HCT116 (cell line): ENCODE measurements at regions not wholly inside any gene's neighbourhood (a gene's known extent, or its start where the extent isn't known, plus 50 kb on each side); places are given as distances from the start of the nearest gene placed in this dataset.

Experiments
- ATAC-seq: fragments of 200-7000 bp; cut with Tn5 transposase; 2 replicates; pipeline ENCODE4 v1.9.1; 2020; ENCODE audit warnings: mild to moderate bottlenecking, moderate library complexity
- BruUV-seq: library from RNA; stranded (reverse); fragments of 400-500 nt; replicated peaks from 2 replicates; lab custom pipeline; 2021; lab: Mats Ljungman, UMichigan
- CTCF ChIA-PET: fragments of 300-600 bp; sonication (Branson Sonifier 250); formaldehyde crosslinking; loops from one replicate; lab custom pipeline; 2021; ENCODE audit warnings: antibody characterized with exemption; lab: Charles Lee
- POLR2A ChIA-PET: fragments of 300-600, 350-600 bp; sonication (Branson Sonifier 250); formaldehyde crosslinking; loops from one replicate; lab custom pipeline; 2021; ENCODE audit warnings: antibody characterized with exemption; lab: Charles Lee
- RAD21 ChIA-PET, 2 experiments: fragments of 300-600 bp; sonication (Branson Sonifier 250); formaldehyde crosslinking; loops; one replicate each; lab custom pipeline; 2023; ENCODE audit warnings: low total read pairs in 2 of 2; ENCODE audit not compliant: uncharacterized antibody in 2 of 2, unreplicated experiment in 2 of 2, low non-redundant PET in 1 of 2; lab: Charles Lee
- DNase-seq: peaks from one replicate; pipeline ENCODE4 v3.0.0-alpha.2; 2010; ENCODE audit warnings: low read depth, low spot score
- H2AFZ ChIP-seq: fragments of 200-600 bp; shearing (Covaris generic), sonication (generic); 2 replicates; pipeline ENCODE4 v1.6.1; 2017; ENCODE audit warnings: low read depth, mixed run types, mixed read lengths, antibody characterized with exemption, low read length; ENCODE audit not compliant: poor library complexity, severe bottlenecking
- H3K27ac ChIP-seq: 2 replicates; pipeline ENCODE4 v1.5.1; 2012; ENCODE audit warnings: low read depth, low read length
- H3K27me3 ChIP-seq: fragments of 200-600 bp; sonication (generic); 2 replicates; pipeline ENCODE4 v1.6.1; 2016; ENCODE audit warnings: mixed run types, low read length, mixed read lengths; ENCODE audit not compliant: insufficient read depth
- H3K36me3 ChIP-seq, 2 experiments: fragments of 200-500 bp in 1 of 2; fragments of 200-600 bp in 1 of 2; sonication (Bioruptor generic) in 1 of 2; sonication (generic) in 1 of 2; 2 replicates each; pipeline versions ENCODE4 v1.5.1 to v1.6.1; 2014 to 2016; ENCODE audit warnings: low read length in 2 of 2, inconsistent platforms in 1 of 2, mixed read lengths in 1 of 2, mixed run types in 1 of 2; ENCODE audit not compliant: insufficient read depth in 2 of 2, control insufficient read depth in 1 of 2
- H3K4me1 ChIP-seq, 2 experiments: fragments of 200-600 bp in 1 of 2; sonication (generic) in 1 of 2; 2 replicates each; pipeline versions ENCODE4 v1.5.1 to v1.6.1; 2012 to 2017; ENCODE audit warnings: low read length in 2 of 2, inconsistent platforms in 1 of 2, mild to moderate bottlenecking in 1 of 2, mixed read lengths in 1 of 2, mixed run types in 1 of 2, moderate library complexity in 1 of 2; ENCODE audit not compliant: insufficient read depth in 2 of 2, control insufficient read depth in 1 of 2
- H3K4me2 ChIP-seq: fragments of 200-600 bp; sonication (generic); 2 replicates; pipeline ENCODE4 v1.6.1; 2017; ENCODE audit warnings: mixed run types, low read length, mixed read lengths
- H3K4me3 ChIP-seq, 2 experiments: fragments of 200-600 bp in 1 of 2; sonication (generic) in 1 of 2; replicated peaks in 1 of 2; 2 replicates each; pipeline ENCODE4 v1.5.1; 2011 to 2016; ENCODE audit warnings: low read length in 2 of 2, control low read depth in 1 of 2, low read depth in 1 of 2, mild to moderate bottlenecking in 1 of 2, mixed read lengths in 1 of 2, mixed run types in 1 of 2
- H3K79me2 ChIP-seq: fragments of 200-600 bp; sonication (generic); 2 replicates; pipeline ENCODE4 v1.6.1; 2017; ENCODE audit warnings: mild to moderate bottlenecking, mixed run types, low read length, moderate library complexity, mixed read lengths; ENCODE audit not compliant: insufficient read depth
- H3K9ac ChIP-seq: fragments of 200-600 bp; sonication (generic); 2 replicates; pipeline ENCODE4 v1.6.1; 2016; ENCODE audit warnings: low read length, mixed read lengths
- H3K9me2 ChIP-seq: fragments of 200-600 bp; sonication (generic), shearing (Covaris generic); 2 replicates; pipeline ENCODE4 v1.6.1; 2017; ENCODE audit warnings: mixed run types, mild to moderate bottlenecking, moderate library complexity; ENCODE audit not compliant: insufficient read depth
- H3K9me3 ChIP-seq, 2 experiments: fragments of 200-500 bp in 1 of 2; fragments of 200-600 bp in 1 of 2; sonication (Bioruptor generic) in 1 of 2; sonication (generic) in 1 of 2; 2 replicates each; pipeline ENCODE4 v1.6.1; 2014 to 2017; ENCODE audit warnings: low read length in 2 of 2, mixed read lengths in 2 of 2, inconsistent platforms in 1 of 2, low read depth in 1 of 2, mild to moderate bottlenecking in 1 of 2, mixed run types in 1 of 2, moderate library complexity in 1 of 2; ENCODE audit not compliant: control insufficient read depth in 1 of 2, insufficient read depth in 1 of 2
- H4K20me1 ChIP-seq: fragments of 200-600 bp; sonication (generic), shearing (Covaris generic); 2 replicates; pipeline ENCODE4 v1.6.1; 2017; ENCODE audit warnings: mixed run types, mild to moderate bottlenecking, moderate library complexity; ENCODE audit not compliant: insufficient read depth
- ATF3 ChIP-seq: IDR thresholded peaks from 2 replicates; pipeline ENCODE4 v1.6.1; 2012
- CEBPB ChIP-seq: IDR thresholded peaks from 2 replicates; pipeline ENCODE4 v1.6.1; 2012; ENCODE audit warnings: low read depth
- CTCF ChIP-seq, 3 experiments: fragments of 200-600 bp in 1 of 3; sonication (generic) in 1 of 3; IDR thresholded peaks in 2 of 3; conservative IDR thresholded peaks in 1 of 3; 2 replicates each; pipeline ENCODE4 v1.5.1; 2012 to 2017; ENCODE audit warnings: low read depth in 2 of 3, low read length in 2 of 3, antibody characterized with exemption in 1 of 3, borderline replicate concordance in 1 of 3, control low read depth in 1 of 3, mild to moderate bottlenecking in 1 of 3, mixed read lengths in 1 of 3, mixed run types in 1 of 3, moderate library complexity in 1 of 3; ENCODE audit not compliant: insufficient read depth in 1 of 3
- EGR1 ChIP-seq: IDR thresholded peaks from 2 replicates; pipeline ENCODE4 v1.6.1; 2012; ENCODE audit warnings: low read depth
- ELF1 ChIP-seq: IDR thresholded peaks from 2 replicates; pipeline ENCODE4 v1.6.1; 2012; ENCODE audit warnings: low read depth, borderline replicate concordance
- EZH2 ChIP-seq: fragments of 200-600 bp; sonication (generic); IDR thresholded peaks from 2 replicates; pipeline ENCODE4 v1.6.1; 2017; ENCODE audit warnings: antibody characterized with exemption, mixed run types
- EZH2phosphoT487 ChIP-seq: fragments of 200-600 bp; IDR thresholded peaks from 2 replicates; pipeline ENCODE4 v1.6.1; 2018; ENCODE audit warnings: antibody characterized with exemption, borderline replicate concordance
- JUND ChIP-seq: IDR thresholded peaks from 2 replicates; pipeline ENCODE4 v1.6.1; 2012
- POLR2A ChIP-seq: IDR thresholded peaks from 2 replicates; pipeline ENCODE4 v1.7.0; 2011; ENCODE audit warnings: borderline replicate concordance; ENCODE audit not compliant: insufficient read depth, insufficient read length; ENCODE audit errors: extremely low read depth
- POLR2AphosphoS5 ChIP-seq: IDR thresholded peaks from 2 replicates; pipeline ENCODE4 v1.6.1; 2011; ENCODE audit warnings: mild to moderate bottlenecking, low read depth, low read length, moderate library complexity
- RAD21 ChIP-seq: IDR thresholded peaks from 2 replicates; pipeline ENCODE4 v1.6.1; 2012; ENCODE audit warnings: low read depth, mild to moderate bottlenecking
- SP1 ChIP-seq: IDR thresholded peaks from 2 replicates; pipeline ENCODE4 v1.6.1; 2012; ENCODE audit warnings: low read depth
- SRF ChIP-seq: IDR thresholded peaks from 2 replicates; pipeline ENCODE4 v1.6.1; 2012; ENCODE audit warnings: low read depth
- TCF7L2 ChIP-seq: IDR thresholded peaks from 2 replicates; pipeline ENCODE4 v1.7.0; 2011; ENCODE audit warnings: borderline replicate concordance, inconsistent platforms; ENCODE audit not compliant: insufficient read depth, insufficient read length; ENCODE audit errors: extremely low read depth
- YY1 ChIP-seq: IDR thresholded peaks from 2 replicates; pipeline ENCODE4 v1.6.1; 2011; ENCODE audit warnings: low read length, low read depth, moderate library complexity, mild to moderate bottlenecking; ENCODE audit not compliant: insufficient replicate concordance; ENCODE audit errors: extremely low read depth
- ZFX ChIP-seq: fragments of 450-650 bp; IDR thresholded peaks from 2 replicates; pipeline ENCODE4 v1.6.1; 2017
- ZNF274 ChIP-seq: fragments of 200-500 bp; sonication (Bioruptor generic); IDR thresholded peaks from 2 replicates; pipeline ENCODE4 v1.6.1; 2014; ENCODE audit warnings: mild to moderate bottlenecking, low read depth, low read length, inconsistent platforms
- intact Hi-C: fragments of 100-400 bp; cut with micrococcal nuclease; formaldehyde crosslinking; loops from 2 replicates; pipeline ENCODE4 v1.10.0; 2022
- TF ChIP-seq, protein P1 (sequence below): IDR thresholded peaks from 2 replicates; pipeline ENCODE4 v1.6.1; 2012

GRCh38 chr1:216804111-216804510 is 80.9 kb upstream of the ESRRG start:
- no peak overlapping the region for H3K4me2 ChIP-seq
- RAD21 ChIA-PET: no interaction called here
- H3K27ac ChIP-seq: no peak overlapping the region
- no peak overlapping the region for H3K9ac ChIP-seq
- TF ChIP-seq EZH2 (no peak), YY1 (no peak), RAD21 (no peak), CEBPB (no peak), JUND (no peak), ELF1 (no peak), ATF3 (no peak), POLR2AphosphoS5 (no peak), ZFX (no peak), POLR2A (no peak), SRF (no peak)
- TF ChIP-seq, protein P1, sequence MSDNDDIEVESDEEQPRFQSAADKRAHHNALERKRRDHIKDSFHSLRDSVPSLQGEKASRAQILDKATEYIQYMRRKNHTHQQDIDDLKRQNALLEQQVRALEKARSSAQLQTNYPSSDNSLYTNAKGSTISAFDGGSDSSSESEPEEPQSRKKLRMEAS: no peak
- TF ChIP-seq, all 23 proteins: peak for 0
- H3K27me3 ChIP-seq: peaks cover 4% of the 10 kb centered on the region; the same call in 1 of the 2 replicates
- no peaks in the 10 kb centered on the region for H3K4me1 ChIP-seq
- no peaks in the 10 kb centered on the region for H3K9me3 ChIP-seq
- H3K9me2 ChIP-seq: no peaks in the 10 kb centered on the region
- BruUV-seq: no TSS peak
- DNase-seq (no peak), ATAC-seq (no peak)
- intact Hi-C loops: no loop called here
- H2AFZ ChIP-seq: no peak overlapping the region
- CTCF ChIA-PET: no interaction called here
- no peaks in the 10 kb centered on the region for H4K20me1 ChIP-seq
- H3K36me3 ChIP-seq: no peaks in the 10 kb centered on the region
- no peaks in the 10 kb centered on the region for H3K79me2 ChIP-seq
- H3K4me3 ChIP-seq: no peak overlapping the region
- POLR2A ChIA-PET: no interaction called here

DNA sequence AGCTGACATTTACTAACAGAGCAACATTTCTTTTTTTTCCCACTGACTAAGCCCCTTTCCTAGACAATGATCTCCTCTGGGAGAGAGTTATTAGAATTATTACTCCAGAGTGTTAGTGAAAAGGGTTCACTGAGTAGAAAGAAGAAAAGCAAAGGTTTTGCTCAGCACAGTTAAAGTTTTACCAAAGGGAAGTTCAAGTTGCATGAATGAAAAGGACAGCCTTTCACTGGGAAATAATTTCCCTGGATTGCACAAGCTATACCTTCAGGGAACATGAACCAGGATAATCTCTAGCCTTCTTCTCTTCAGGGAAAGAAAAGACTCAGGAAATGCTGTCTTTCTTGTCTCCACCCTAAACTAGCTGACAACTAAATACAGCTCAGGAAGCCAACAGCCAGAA is 71.4 kb upstream of the ESRRG start:
- no peaks in the 10 kb centered on the region for H3K4me1 ChIP-seq
- ChIA-PET CTCF (no interaction called here), RAD21 (no interaction called here), POLR2A (no interaction called here)
- no peaks in the 10 kb centered on the region for H3K79me2 ChIP-seq
- no peak overlapping the region for H3K4me3 ChIP-seq
- no peaks in the 10 kb centered on the region; a peak in 1 of 4 replicates for H3K9me3 ChIP-seq
- ATAC-seq: no peak
- no peak overlapping the region for H3K9ac ChIP-seq
- no peak overlapping the region for H3K27ac ChIP-seq
- no peaks in the 10 kb centered on the region for H3K9me2 ChIP-seq
- no peaks in the 10 kb centered on the region for H3K36me3 ChIP-seq
- no peaks in the 10 kb centered on the region for H4K20me1 ChIP-seq
- H3K27me3 ChIP-seq: no peaks in the 10 kb centered on the region
- DNase-seq: no peak
- BruUV-seq: no TSS peak
- H2AFZ ChIP-seq: no peak overlapping the region
- no peak overlapping the region for H3K4me2 ChIP-seq
- intact Hi-C loops: no loop called here
- no peak for TF ChIP-seq TCF7L2
- TF ChIP-seq EGR1: no peak
- no peak for TF ChIP-seq EZH2phosphoT487
- no peak for TF ChIP-seq CTCF (IDR thresholded peaks at IDR 0.05 in 2 of 3, conservative IDR thresholded peaks at IDR 0.05 in 1 of 3; ENCODE audit: borderline replicate concordance in 1 of 3, insufficient read depth in 1 of 3, low read depth in 2 of 3, low read length in 2 of 3)
- TF ChIP-seq YY1: no peak
- no peak for TF ChIP-seq POLR2AphosphoS5
- no peak for TF ChIP-seq SP1
- no peak for TF ChIP-seq ZNF274
- no peak for TF ChIP-seq ELF1
- TF ChIP-seq, protein P1: no peak
